Neural cell (in vitro differentiated cells): ENCODE measurements at regions not wholly inside any gene's neighbourhood (a gene's known extent, or its start where the extent isn't known, plus 50 kb on each side); places are given as distances from the start of the nearest gene placed in this dataset.

Experiments
- H2AFZ ChIP-seq: fragments of 200-600, 300-800 bp; sonication (generic), shearing (Covaris generic); 2 replicates; pipeline ENCODE4 v1.6.0; 2014; ENCODE audit warnings: low read depth, mild to moderate bottlenecking, antibody characterized with exemption, low read length, moderate library complexity
- H3F3A ChIP-seq: fragments of 200-600 bp; shearing (Covaris generic); 2 replicates; pipeline ENCODE4 v1.6.1; 2016; ENCODE audit warnings: mild to moderate bottlenecking, moderate library complexity, mixed read lengths, antibody characterized with exemption, low read length; ENCODE audit not compliant: insufficient read depth, poor library complexity, severe bottlenecking
- H3K27ac ChIP-seq: fragments of 200-600, 300-800 bp; sonication (generic), shearing (Covaris generic); 2 replicates; pipeline ENCODE4 v1.5.1; 2014; ENCODE audit warnings: mild to moderate bottlenecking, low read length, moderate library complexity
- H3K27me3 ChIP-seq: fragments of 300-800, 200-600 bp; sonication (generic), shearing (Covaris generic); 2 replicates; pipeline ENCODE4 v1.6.0; 2014; ENCODE audit warnings: mild to moderate bottlenecking, low read depth, low read length, moderate library complexity; ENCODE audit not compliant: insufficient read depth
- H3K36me3 ChIP-seq: fragments of 300-800, 200-600 bp; sonication (generic), shearing (Covaris generic); 2 replicates; pipeline ENCODE4 v1.5.1; 2014; ENCODE audit warnings: mild to moderate bottlenecking, antibody characterized with exemption, low read length, moderate library complexity; ENCODE audit not compliant: insufficient read depth
- H3K4me2 ChIP-seq: fragments of 300-800, 200-600 bp; sonication (generic), shearing (Covaris generic); 2 replicates; pipeline ENCODE4 v1.6.0; 2014; ENCODE audit warnings: mild to moderate bottlenecking, low read length
- H3K4me3 ChIP-seq: fragments of 300-800, 200-600 bp; sonication (generic), shearing (Covaris generic); 2 replicates; pipeline ENCODE4 v1.5.1; 2014; ENCODE audit warnings: mild to moderate bottlenecking, low read length, moderate library complexity
- H3K79me2 ChIP-seq: fragments of 200-600 bp; shearing (Covaris generic); replicated peaks from 2 replicates; pipeline ENCODE4 v1.6.0; 2014; ENCODE audit warnings: mild to moderate bottlenecking, low read length, moderate library complexity; ENCODE audit not compliant: insufficient read depth
- H3K9ac ChIP-seq: fragments of 300-800, 200-600 bp; sonication (generic), shearing (Covaris generic); 2 replicates; pipeline ENCODE4 v1.6.1; 2016; ENCODE audit warnings: mild to moderate bottlenecking, low read length, mixed read lengths
- H3K9me2 ChIP-seq: fragments of 200-600 bp; shearing (Covaris generic); 2 replicates; pipeline ENCODE4 v1.6.1; 2016; ENCODE audit warnings: mild to moderate bottlenecking, low read length, mixed read lengths; ENCODE audit not compliant: insufficient read depth
- H3K9me3 ChIP-seq: fragments of 200-600, 300-800 bp; sonication (generic), shearing (Covaris generic); 2 replicates; pipeline ENCODE4 v1.6.1; 2016; ENCODE audit warnings: mild to moderate bottlenecking, mixed run types, low read length, moderate library complexity, mixed read lengths
- H4K20me1 ChIP-seq: fragments of 200-600 bp; shearing (Covaris generic); 2 replicates; pipeline ENCODE4 v1.6.1; 2016; ENCODE audit warnings: mild to moderate bottlenecking, mixed run types; ENCODE audit not compliant: insufficient read depth
- CTCF ChIP-seq: fragments of 450-650 bp; IDR thresholded peaks from 2 replicates; pipeline ENCODE4 v1.5.1; 2014; ENCODE audit warnings: antibody characterized with exemption, mild to moderate bottlenecking, moderate library complexity; ENCODE audit not compliant: poor library complexity, severe bottlenecking
- EP300 ChIP-seq: fragments of 450-650 bp; conservative IDR thresholded peaks from 2 replicates; pipeline ENCODE4 v1.6.1; 2014; ENCODE audit warnings: antibody characterized with exemption, mild to moderate bottlenecking, moderate library complexity; ENCODE audit not compliant: poor library complexity, severe bottlenecking
- EZH2 ChIP-seq: fragments of 200-600, 300-800 bp; shearing (Covaris generic), sonication (generic); IDR thresholded peaks from 2 replicates; pipeline ENCODE4 v1.6.1; 2014; ENCODE audit warnings: antibody characterized with exemption, low read length, borderline replicate concordance, mild to moderate bottlenecking; ENCODE audit not compliant: insufficient read depth, poor library complexity, severe bottlenecking
- MXI1 ChIP-seq: fragments of 450-650 bp; conservative IDR thresholded peaks from 2 replicates; pipeline ENCODE4 v1.6.1; 2014; ENCODE audit warnings: antibody characterized with exemption, mild to moderate bottlenecking; ENCODE audit not compliant: poor library complexity, severe bottlenecking
- POLR2AphosphoS5 ChIP-seq: IDR thresholded peaks from 2 replicates; pipeline ENCODE4 v1.6.1; 2012
- RAD21 ChIP-seq: fragments of 450-650 bp; conservative IDR thresholded peaks from 2 replicates; pipeline ENCODE4 v1.6.1; 2014; ENCODE audit warnings: antibody characterized with exemption, mild to moderate bottlenecking, moderate library complexity
- REST ChIP-seq: IDR thresholded peaks from 2 replicates; pipeline ENCODE4 v1.6.1; 2012; ENCODE audit warnings: borderline replicate concordance
- SMC3 ChIP-seq: fragments of 450-650 bp; conservative IDR thresholded peaks from 2 replicates; pipeline ENCODE4 v1.6.1; 2014; ENCODE audit warnings: antibody characterized with exemption, mild to moderate bottlenecking, moderate library complexity; ENCODE audit not compliant: poor library complexity
- TAF1 ChIP-seq: IDR thresholded peaks from 2 replicates; pipeline ENCODE4 v1.6.1; 2012; ENCODE audit warnings: low read depth

GRCh38 chr18:29157905-29158304 is 981.0 kb upstream of the CDH2 start:
- Histone ChIP-seq H3K27me3 (no peaks in the 10 kb centered on the region), H3K4me3 (no peak overlapping the region), H3K9me2 (no peaks in the 10 kb centered on the region), H3K36me3 (no peaks in the 10 kb centered on the region), H4K20me1 (no peaks in the 10 kb centered on the region), H3K9ac (no peak overlapping the region), H2AFZ (no peak overlapping the region), H3K9me3 (no peaks in the 10 kb centered on the region), H3K79me2 (no peaks in the 10 kb centered on the region), H3K27ac (no peak overlapping the region), H3K4me2 (no peak overlapping the region), H3F3A (no peaks in the 10 kb centered on the region)
- no peak for TF ChIP-seq EZH2
- TF ChIP-seq MXI1: no peak
- TF ChIP-seq EP300: no peak
- no peak for TF ChIP-seq RAD21
- no peak for TF ChIP-seq REST

GRCh38 chr18:29157057-29157780 is 980.3 kb upstream of the CDH2 start:
- no peak overlapping the region for H3K4me2 ChIP-seq
- H3K79me2 ChIP-seq: no peaks in the 10 kb centered on the region
- H3K27me3 ChIP-seq: no peaks in the 10 kb centered on the region
- no peak overlapping the region for H3K4me3 ChIP-seq
- no peaks in the 10 kb centered on the region for H4K20me1 ChIP-seq
- TF ChIP-seq CTCF (no peak), EZH2 (no peak), TAF1 (no peak), EP300 (no peak), REST (no peak), RAD21 (no peak), MXI1 (no peak), SMC3 (no peak), POLR2AphosphoS5 (no peak)
- no peak overlapping the region for H2AFZ ChIP-seq
- H3K36me3 ChIP-seq: no peaks in the 10 kb centered on the region
- no peaks in the 10 kb centered on the region for H3K9me3 ChIP-seq
- no peaks in the 10 kb centered on the region for H3F3A ChIP-seq
- no peak overlapping the region for H3K9ac ChIP-seq
- H3K9me2 ChIP-seq: no peaks in the 10 kb centered on the region
- H3K27ac ChIP-seq: no peak overlapping the region
